ENCODE measurements at regions not wholly inside any gene's neighbourhood (a gene's known extent, or its start where the extent isn't known, plus 50 kb on each side); places are given as distances from the start of the nearest gene placed in this dataset.

- FAIRE-seq (no peak), DNase-seq (no peak)
- Histone ChIP-seq H3K4me3 (ENCODE audit: low read length in 3 of 3) (no peak overlapping the region), H3K36me3 (ENCODE audit: control insufficient read depth in 2 of 3, insufficient read depth in 3 of 3, low read length in 3 of 3) (no peaks in the 10 kb centered on the region), H3K9me3 (ENCODE audit: control insufficient read depth in 2 of 3, insufficient read depth in 1 of 3, low read length in 3 of 3) (no peaks in the 10 kb centered on the region), H3K9ac (ENCODE audit: low read length in 3 of 3) (no peak overlapping the region), H3K27me3 (ENCODE audit: control insufficient read depth, insufficient read depth, low read length) (no peaks in the 10 kb centered on the region), H3K4me1 (ENCODE audit: control insufficient read depth in 2 of 3, insufficient read depth in 2 of 3, low read depth in 1 of 3, low read length in 3 of 3) (no peaks in the 10 kb centered on the region), H3K27ac (ENCODE audit: low read depth in 2 of 2, low read length in 2 of 2) (no peak overlapping the region)
- TF ChIP-seq CTCF (IDR thresholded peaks at IDR 0.05; ENCODE audit: borderline replicate concordance, extremely low read depth, insufficient read depth), result no peak
- intact Hi-C loops (cut with DNase I), result no loop called here
Observed at GRCh38 chr2:160612266-160612856, 118.8 kb upstream of the RBMS1 start.

GRCh38 chr2:160613466-160614153 lies 120.0 kb upstream of the RBMS1 start:
- Histone ChIP-seq H3K9me3 (ENCODE audit: control insufficient read depth in 2 of 3, insufficient read depth in 1 of 3, low read length in 3 of 3) (no peaks in the 10 kb centered on the region), H3K27me3 (ENCODE audit: control insufficient read depth, insufficient read depth, low read length) (no peaks in the 10 kb centered on the region), H3K4me3 (ENCODE audit: low read length in 3 of 3) (no peak overlapping the region), H3K4me1 (ENCODE audit: control insufficient read depth in 2 of 3, insufficient read depth in 2 of 3, low read depth in 1 of 3, low read length in 3 of 3) (no peaks in the 10 kb centered on the region), H3K9ac (ENCODE audit: low read length in 3 of 3) (no peak overlapping the region), H3K27ac (ENCODE audit: low read depth in 2 of 2, low read length in 2 of 2) (no peak overlapping the region), H3K36me3 (ENCODE audit: control insufficient read depth in 2 of 3, insufficient read depth in 3 of 3, low read length in 3 of 3) (no peaks in the 10 kb centered on the region)
- DNase-seq (no peak), FAIRE-seq (no peak)
- intact Hi-C loops (cut with DNase I), result no loop called here
- TF ChIP-seq CTCF (IDR thresholded peaks at IDR 0.05; ENCODE audit: borderline replicate concordance, extremely low read depth, insufficient read depth), result no peak

- no peak for DNase-seq
- intact Hi-C loops (cut with DNase I), result no loop called here
- FAIRE-seq, result no peak
- H3K27me3 ChIP-seq (ENCODE audit: control insufficient read depth, insufficient read depth, low read length), result no peaks in the 10 kb centered on the region
- no peak overlapping the region for H3K27ac ChIP-seq (ENCODE audit: low read depth in 2 of 2, low read length in 2 of 2)
- H3K4me1 ChIP-seq (ENCODE audit: control insufficient read depth in 2 of 3, insufficient read depth in 2 of 3, low read depth in 1 of 3, low read length in 3 of 3), result no peaks in the 10 kb centered on the region
- no peaks in the 10 kb centered on the region for H3K9me3 ChIP-seq (ENCODE audit: control insufficient read depth in 2 of 3, insufficient read depth in 1 of 3, low read length in 3 of 3)
- H3K4me3 ChIP-seq (ENCODE audit: low read length in 3 of 3), result no peak overlapping the region
- no peak for TF ChIP-seq CTCF (IDR thresholded peaks at IDR 0.05; ENCODE audit: borderline replicate concordance, extremely low read depth, insufficient read depth)
- no peak overlapping the region for H3K9ac ChIP-seq (ENCODE audit: low read length in 3 of 3)
- no peaks in the 10 kb centered on the region for H3K36me3 ChIP-seq (ENCODE audit: control insufficient read depth in 2 of 3, insufficient read depth in 3 of 3, low read length in 3 of 3)
Observed at GRCh38 chr2:160614391-160614790, 120.8 kb upstream of the RBMS1 start.
